ENCODE measurements at regions not wholly inside any gene's neighbourhood (a gene's known extent, or its start where the extent isn't known, plus 50 kb on each side); places are given as distances from the start of the nearest gene placed in this dataset.

DNA sequence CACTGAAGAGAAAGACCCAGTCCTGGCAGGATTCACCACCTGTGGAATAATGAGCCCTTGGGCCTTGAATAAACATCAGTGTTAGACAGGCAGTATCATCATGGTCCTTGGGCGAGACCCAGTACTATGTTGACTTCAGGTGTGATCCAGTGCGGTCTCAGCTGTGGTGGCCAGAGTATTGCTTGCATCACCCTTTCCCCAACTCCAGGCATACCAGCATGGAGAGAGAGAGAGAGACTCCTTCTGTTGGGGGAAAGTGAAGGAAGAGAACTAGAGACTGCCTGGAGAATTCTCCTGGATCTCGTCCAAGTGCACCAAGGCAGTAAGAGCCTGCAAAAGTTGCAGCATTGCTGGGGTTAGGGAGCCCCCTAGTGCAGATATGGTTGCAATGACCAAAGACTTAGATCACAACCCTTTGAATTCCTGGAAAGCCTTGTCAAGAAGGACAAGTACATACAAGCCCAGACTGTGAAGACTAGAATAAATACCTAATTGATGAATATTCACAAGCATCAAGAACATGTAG lies 61.1 kb upstream of the VAMP7 start:
- TF ChIP-seq, protein P1, sequence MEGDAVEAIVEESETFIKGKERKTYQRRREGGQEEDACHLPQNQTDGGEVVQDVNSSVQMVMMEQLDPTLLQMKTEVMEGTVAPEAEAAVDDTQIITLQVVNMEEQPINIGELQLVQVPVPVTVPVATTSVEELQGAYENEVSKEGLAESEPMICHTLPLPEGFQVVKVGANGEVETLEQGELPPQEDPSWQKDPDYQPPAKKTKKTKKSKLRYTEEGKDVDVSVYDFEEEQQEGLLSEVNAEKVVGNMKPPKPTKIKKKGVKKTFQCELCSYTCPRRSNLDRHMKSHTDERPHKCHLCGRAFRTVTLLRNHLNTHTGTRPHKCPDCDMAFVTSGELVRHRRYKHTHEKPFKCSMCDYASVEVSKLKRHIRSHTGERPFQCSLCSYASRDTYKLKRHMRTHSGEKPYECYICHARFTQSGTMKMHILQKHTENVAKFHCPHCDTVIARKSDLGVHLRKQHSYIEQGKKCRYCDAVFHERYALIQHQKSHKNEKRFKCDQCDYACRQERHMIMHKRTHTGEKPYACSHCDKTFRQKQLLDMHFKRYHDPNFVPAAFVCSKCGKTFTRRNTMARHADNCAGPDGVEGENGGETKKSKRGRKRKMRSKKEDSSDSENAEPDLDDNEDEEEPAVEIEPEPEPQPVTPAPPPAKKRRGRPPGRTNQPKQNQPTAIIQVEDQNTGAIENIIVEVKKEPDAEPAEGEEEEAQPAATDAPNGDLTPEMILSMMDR (IDR thresholded peaks at IDR 0.05), result peak; percentile 33; the same call in 1 of the 2 replicates
- TF ChIP-seq IRF2 (CRISPR knock-in tag; IDR thresholded peaks at IDR 0.05; ENCODE audit: borderline replicate concordance, low read depth) (no peak), ZNF416 (CRISPR knock-in tag; IDR thresholded peaks at IDR 0.05) (no peak), JUN (CRISPR knock-in tag; IDR thresholded peaks at IDR 0.05) (no peak), ZNF317 (CRISPR knock-in tag; IDR thresholded peaks at IDR 0.05; ENCODE audit: borderline replicate concordance, low read depth) (no peak), ETV6 (CRISPR knock-in tag; IDR thresholded peaks at IDR 0.05) (no peak), ARID4B (CRISPR knock-in tag; IDR thresholded peaks at IDR 0.05; ENCODE audit: borderline replicate concordance) (no peak), TP53 (CRISPR knock-in tag; IDR thresholded peaks at IDR 0.05) (no peak)
- TF ChIP-seq, protein P2, sequence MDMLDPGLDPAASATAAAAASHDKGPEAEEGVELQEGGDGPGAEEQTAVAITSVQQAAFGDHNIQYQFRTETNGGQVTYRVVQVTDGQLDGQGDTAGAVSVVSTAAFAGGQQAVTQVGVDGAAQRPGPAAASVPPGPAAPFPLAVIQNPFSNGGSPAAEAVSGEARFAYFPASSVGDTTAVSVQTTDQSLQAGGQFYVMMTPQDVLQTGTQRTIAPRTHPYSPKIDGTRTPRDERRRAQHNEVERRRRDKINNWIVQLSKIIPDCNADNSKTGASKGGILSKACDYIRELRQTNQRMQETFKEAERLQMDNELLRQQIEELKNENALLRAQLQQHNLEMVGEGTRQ (CRISPR knock-in tag; IDR thresholded peaks at IDR 0.05), result no peak
- TF ChIP-seq, protein P3, sequence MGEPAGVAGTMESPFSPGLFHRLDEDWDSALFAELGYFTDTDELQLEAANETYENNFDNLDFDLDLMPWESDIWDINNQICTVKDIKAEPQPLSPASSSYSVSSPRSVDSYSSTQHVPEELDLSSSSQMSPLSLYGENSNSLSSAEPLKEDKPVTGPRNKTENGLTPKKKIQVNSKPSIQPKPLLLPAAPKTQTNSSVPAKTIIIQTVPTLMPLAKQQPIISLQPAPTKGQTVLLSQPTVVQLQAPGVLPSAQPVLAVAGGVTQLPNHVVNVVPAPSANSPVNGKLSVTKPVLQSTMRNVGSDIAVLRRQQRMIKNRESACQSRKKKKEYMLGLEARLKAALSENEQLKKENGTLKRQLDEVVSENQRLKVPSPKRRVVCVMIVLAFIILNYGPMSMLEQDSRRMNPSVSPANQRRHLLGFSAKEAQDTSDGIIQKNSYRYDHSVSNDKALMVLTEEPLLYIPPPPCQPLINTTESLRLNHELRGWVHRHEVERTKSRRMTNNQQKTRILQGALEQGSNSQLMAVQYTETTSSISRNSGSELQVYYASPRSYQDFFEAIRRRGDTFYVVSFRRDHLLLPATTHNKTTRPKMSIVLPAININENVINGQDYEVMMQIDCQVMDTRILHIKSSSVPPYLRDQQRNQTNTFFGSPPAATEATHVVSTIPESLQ (CRISPR knock-in tag; IDR thresholded peaks at IDR 0.05), result no peak
- TF ChIP-seq, protein P4, sequence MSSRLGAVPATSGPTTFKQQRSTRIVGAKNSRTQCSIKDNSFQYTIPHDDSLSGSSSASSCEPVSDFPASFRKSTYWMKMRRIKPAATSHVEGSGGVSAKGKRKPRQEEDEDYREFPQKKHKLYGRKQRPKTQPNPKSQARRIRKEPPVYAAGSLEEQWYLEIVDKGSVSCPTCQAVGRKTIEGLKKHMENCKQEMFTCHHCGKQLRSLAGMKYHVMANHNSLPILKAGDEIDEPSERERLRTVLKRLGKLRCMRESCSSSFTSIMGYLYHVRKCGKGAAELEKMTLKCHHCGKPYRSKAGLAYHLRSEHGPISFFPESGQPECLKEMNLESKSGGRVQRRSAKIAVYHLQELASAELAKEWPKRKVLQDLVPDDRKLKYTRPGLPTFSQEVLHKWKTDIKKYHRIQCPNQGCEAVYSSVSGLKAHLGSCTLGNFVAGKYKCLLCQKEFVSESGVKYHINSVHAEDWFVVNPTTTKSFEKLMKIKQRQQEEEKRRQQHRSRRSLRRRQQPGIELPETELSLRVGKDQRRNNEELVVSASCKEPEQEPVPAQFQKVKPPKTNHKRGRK (CRISPR knock-in tag; IDR thresholded peaks at IDR 0.05; ENCODE audit: borderline replicate concordance), result no peak

Measured in WTC11 (cell line).